Right cardiac atrium (tissue), 5 donors: ENCODE measurements at regions not wholly inside any gene's neighbourhood (a gene's known extent, or its start where the extent isn't known, plus 50 kb on each side); places are given as distances from the start of the nearest gene placed in this dataset.

Experiments
- ATAC-seq, 2 donors: fragments of 200-7000 bp; cut with Tn5 transposase; one replicate each; pipeline versions ENCODE4 v1.8.0 to v1.9.1; 2020; ENCODE audit warnings: moderate library complexity in 2 of 2, mild to moderate bottlenecking in 1 of 2
- DNase-seq, 3 donors: peaks; one replicate each; pipeline ENCODE4 v3.0.0-alpha.2; 2020
- H3K27ac ChIP-seq: one replicate; pipeline ENCODE4 v1.5.1; 2013; ENCODE audit warnings: mild to moderate bottlenecking, low read length, control low read depth, moderate library complexity
- H3K27me3 ChIP-seq: one replicate; pipeline ENCODE4 v1.6.1; 2013; ENCODE audit not compliant: control insufficient read depth, insufficient read depth
- H3K4me1 ChIP-seq: one replicate; pipeline ENCODE4 v1.6.1; 2013; ENCODE audit warnings: low read length; ENCODE audit not compliant: control insufficient read depth, insufficient read depth
- H3K4me3 ChIP-seq: one replicate; pipeline ENCODE4 v1.5.1; 2013; ENCODE audit warnings: low read length, control low read depth
- H3K9me3 ChIP-seq: one replicate; pipeline ENCODE4 v1.6.1; 2013; ENCODE audit warnings: low read length; ENCODE audit not compliant: control insufficient read depth
- WGBS: extraction: QIAGEN DNeasy Blood & Tissue Kit; methylation state at CpG from one replicate; pipeline ENCODE4 v1.1.7; 2013; 5-methylcytosine and 5-hydroxymethylcytosine counted together
- intact Hi-C, 4 donors: fragments of 100-400 bp; cut with DNase I; formaldehyde crosslinking; loops; one replicate each; pipeline versions ENCODE4 v1.11.0 to v1.14.0; 2022 to 2023
- donor health status: healthy with polysubstance abuse.
- donor health status: DM: no; HTN: yes; CAD: no.
- donor health status: DM: no; HTN: no; CAD: no.
- donor health status: DM: no; HTN: yes; CAD: no; lungs with severe emphysema.
- donor health status: DM: yes; HTN: yes; CAD: no.

DNA sequence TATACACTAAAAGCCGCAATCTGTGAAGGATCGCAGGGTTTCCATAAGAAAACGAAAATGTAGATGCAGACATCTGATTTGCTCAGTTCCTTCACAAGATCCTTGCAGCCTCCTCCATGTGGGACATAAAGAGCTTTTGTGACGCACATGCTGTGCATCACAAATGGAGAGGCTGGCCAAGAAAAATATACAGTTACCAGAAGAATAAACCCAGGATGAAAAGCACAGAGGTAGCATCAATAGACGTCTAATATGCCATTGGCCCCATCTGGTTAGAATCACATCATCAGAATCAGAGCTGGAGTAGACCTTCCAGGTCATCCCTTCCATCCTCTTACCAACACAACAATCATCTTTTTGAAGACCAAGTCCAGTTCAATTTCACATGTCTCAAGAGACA, 517.4 kb downstream of the RAB28 start:
- Histone ChIP-seq H3K4me3 (no peak overlapping the region), H3K27ac (no peak overlapping the region), H3K9me3 (no peaks in the 10 kb centered on the region), H3K27me3 (no peaks in the 10 kb centered on the region), H3K4me1 (no peaks in the 10 kb centered on the region)
- intact Hi-C loops = no loop called here
- ATAC-seq = no peak
- 63% methylated on average over 5 of the region's 5 CpGs for whole genome bisulfite sequencing
- no peak for DNase-seq

DNA sequence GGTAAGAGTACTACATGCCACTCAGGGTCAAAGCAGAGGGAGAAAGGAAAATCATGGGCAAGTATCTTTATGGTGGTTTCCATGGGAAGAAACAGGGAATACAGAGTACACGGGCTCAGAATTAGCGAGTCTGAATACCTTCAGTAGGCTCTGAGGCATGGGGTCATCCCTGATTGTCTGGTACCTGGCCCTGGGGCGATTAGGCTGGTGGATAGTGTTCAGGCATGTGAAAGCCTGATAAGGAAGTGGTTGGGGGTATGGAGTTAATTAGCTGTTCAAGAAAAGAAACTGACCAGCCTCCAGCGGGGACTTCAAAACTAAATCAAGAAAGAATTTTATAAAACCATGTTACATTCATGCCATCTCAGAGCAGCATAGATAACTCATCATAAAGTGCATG, 518.8 kb downstream of the RAB28 start:
- DNase-seq (no peak), ATAC-seq (no peak)
- Histone ChIP-seq H3K9me3 (no peaks in the 10 kb centered on the region), H3K4me3 (no peak overlapping the region), H3K27me3 (no peaks in the 10 kb centered on the region), H3K4me1 (no peaks in the 10 kb centered on the region), H3K27ac (no peak overlapping the region)
- 48% methylated on average over 4 of the region's 4 CpGs for WGBS
- intact Hi-C loops = no loop called here

DNA sequence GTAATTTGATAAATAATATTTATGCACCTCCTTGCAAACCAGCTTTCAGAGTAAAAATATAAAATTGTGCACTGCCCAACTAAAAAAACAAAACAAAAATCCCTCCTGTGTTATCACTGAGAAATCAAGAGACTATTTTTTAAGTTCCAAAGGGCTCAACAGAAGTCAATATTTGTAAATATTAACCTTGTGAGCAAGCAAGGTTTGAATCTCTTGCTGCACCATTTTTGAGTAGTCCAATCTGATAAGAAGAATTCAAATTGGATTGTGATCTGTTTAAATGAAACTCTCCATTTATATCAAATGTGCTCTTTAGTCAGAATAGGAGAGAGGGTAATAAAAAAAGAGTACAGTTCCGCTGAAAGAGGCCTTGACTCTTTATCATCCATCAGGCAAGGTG, 520.2 kb downstream of the RAB28 start:
- intact Hi-C loops = no loop called here
- ATAC-seq = no peak
- no peak for DNase-seq
- Histone ChIP-seq H3K4me1 (no peaks in the 10 kb centered on the region), H3K4me3 (no peak overlapping the region), H3K9me3 (no peaks in the 10 kb centered on the region), H3K27ac (no peak overlapping the region), H3K27me3 (no peaks in the 10 kb centered on the region)
- WGBS = 72% methylated on average over 1 of the region's 1 CpG

DNA sequence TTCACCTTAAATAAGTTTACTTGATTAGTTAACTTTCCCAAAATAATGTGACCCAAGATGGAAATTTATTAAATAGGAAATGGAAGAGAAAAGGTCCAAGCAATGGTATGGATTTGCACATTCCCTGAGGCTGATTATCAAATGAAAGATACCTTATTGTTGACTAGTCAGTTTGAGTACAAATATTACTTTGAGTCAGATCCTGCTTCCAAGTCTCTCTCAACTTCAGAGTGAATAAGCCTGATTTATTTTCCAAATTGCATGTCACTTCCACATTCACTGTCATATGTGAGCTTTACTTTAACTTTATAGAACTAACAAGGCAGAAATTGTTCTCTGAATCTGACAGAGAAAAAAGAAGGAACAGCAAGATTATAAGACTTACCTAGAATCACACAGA, 520.8 kb downstream of the RAB28 start:
- DNase-seq (no peak), ATAC-seq (no peak)
- Histone ChIP-seq H3K4me1 (no peaks in the 10 kb centered on the region), H3K9me3 (no peaks in the 10 kb centered on the region), H3K27ac (no peak overlapping the region), H3K4me3 (no peak overlapping the region), H3K27me3 (no peaks in the 10 kb centered on the region)
- intact Hi-C loops = no loop called here

DNA sequence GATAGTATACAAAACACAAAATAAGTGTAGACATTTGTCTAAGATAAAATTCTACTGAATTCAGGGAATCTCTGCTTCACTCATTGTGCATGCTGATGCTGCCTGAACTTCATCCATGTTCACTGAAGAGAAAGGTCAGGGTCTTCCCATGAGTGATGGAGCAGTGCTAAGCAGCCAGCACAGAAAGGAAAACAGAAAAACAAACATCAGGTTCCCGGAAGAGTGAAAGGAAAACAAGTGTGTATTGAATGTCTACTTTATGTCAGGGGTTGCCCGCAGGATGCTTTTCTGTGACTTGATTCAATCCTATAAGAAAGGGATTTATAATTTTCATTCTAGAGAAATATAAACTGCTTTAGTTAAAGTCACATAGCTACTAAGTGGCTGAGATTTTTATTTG, 522.4 kb downstream of the RAB28 start:
- DNase-seq = no peak
- Histone ChIP-seq H3K4me3 (no peak overlapping the region), H3K27me3 (no peaks in the 10 kb centered on the region), H3K9me3 (no peaks in the 10 kb centered on the region), H3K27ac (no peak overlapping the region), H3K4me1 (no peaks in the 10 kb centered on the region)
- intact Hi-C loops = no loop called here
- 72% methylated on average over 2 of the region's 2 CpGs for WGBS
- ATAC-seq = no peak

DNA sequence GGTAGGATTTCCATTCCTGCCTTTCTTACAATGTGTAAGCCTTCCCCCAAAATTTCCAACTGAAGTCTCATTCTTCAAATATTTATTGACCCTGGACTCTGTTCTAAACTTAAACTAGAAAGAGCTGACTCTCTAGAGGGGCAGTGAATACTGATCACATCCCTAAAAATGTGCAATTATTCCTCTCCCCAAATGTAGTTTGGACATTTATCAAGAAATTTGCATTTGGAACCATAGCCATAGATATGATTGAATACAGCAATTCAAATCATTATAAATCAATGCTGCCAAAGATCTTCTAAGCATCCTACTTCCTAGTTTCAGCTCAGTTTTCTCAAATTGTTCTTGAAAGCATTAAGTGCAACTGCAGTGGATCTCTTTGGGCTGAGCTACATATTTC, 525.7 kb downstream of the RAB28 start:
- H3K4me1 ChIP-seq = no peaks in the 10 kb centered on the region
- intact Hi-C loops = no loop called here
- ATAC-seq (no peak), DNase-seq (no peak)
- H3K27me3 ChIP-seq = no peaks in the 10 kb centered on the region
- no peak overlapping the region for H3K4me3 ChIP-seq
- no peak overlapping the region for H3K27ac ChIP-seq
- H3K9me3 ChIP-seq = no peaks in the 10 kb centered on the region

DNA sequence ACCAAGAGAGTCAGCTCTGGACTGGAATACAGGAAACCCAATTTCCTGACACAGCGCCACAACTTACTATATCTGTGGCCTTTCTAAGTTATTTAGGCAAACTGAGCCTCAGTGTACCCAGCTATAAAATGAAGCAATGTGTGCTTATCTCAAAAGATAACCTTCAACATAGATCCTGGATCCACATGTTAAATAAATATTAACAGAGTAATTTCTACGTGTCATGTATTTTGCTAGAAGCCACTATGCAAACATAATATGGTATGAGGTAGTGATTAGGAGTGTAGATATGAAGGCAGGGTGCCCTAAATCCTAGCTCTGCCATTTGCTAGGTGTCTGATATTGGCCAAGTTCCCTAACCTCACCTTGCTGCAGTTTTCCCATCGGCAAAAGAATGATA, 527.0 kb downstream of the RAB28 start:
- no peaks in the 10 kb centered on the region for H3K4me1 ChIP-seq
- ATAC-seq (no peak), DNase-seq (no peak)
- no peak overlapping the region for H3K4me3 ChIP-seq
- no peak overlapping the region for H3K27ac ChIP-seq
- H3K9me3 ChIP-seq = no peaks in the 10 kb centered on the region
- no peaks in the 10 kb centered on the region for H3K27me3 ChIP-seq
- intact Hi-C loops = no loop called here
- 83% methylated on average over 3 of the region's 3 CpGs for WGBS

DNA sequence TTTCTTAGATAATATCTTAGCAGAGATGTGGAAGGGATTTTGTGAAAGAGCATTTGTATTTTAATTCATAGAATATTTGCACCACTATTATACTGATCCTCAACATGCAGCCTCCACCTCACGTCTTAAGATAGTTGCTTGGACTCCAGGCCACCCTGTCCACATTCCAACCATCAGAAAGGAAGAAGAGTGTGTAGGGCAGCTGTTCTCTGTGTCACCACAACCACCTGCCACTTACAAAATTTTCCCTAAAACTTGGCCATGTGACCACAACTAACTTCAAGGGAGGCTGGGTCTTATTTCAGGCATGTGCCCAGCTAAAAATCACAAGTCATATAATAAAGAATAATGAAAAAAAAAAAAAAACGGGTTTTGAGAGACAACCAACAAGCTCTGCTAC, 528.1 kb downstream of the RAB28 start:
- Histone ChIP-seq H3K4me3 (no peak overlapping the region), H3K4me1 (no peaks in the 10 kb centered on the region), H3K9me3 (no peaks in the 10 kb centered on the region), H3K27ac (no peak overlapping the region), H3K27me3 (no peaks in the 10 kb centered on the region)
- DNase-seq = no peak
- 70% methylated on average over 2 of the region's 2 CpGs for WGBS
- intact Hi-C loops = no loop called here
- ATAC-seq = no peak

DNA sequence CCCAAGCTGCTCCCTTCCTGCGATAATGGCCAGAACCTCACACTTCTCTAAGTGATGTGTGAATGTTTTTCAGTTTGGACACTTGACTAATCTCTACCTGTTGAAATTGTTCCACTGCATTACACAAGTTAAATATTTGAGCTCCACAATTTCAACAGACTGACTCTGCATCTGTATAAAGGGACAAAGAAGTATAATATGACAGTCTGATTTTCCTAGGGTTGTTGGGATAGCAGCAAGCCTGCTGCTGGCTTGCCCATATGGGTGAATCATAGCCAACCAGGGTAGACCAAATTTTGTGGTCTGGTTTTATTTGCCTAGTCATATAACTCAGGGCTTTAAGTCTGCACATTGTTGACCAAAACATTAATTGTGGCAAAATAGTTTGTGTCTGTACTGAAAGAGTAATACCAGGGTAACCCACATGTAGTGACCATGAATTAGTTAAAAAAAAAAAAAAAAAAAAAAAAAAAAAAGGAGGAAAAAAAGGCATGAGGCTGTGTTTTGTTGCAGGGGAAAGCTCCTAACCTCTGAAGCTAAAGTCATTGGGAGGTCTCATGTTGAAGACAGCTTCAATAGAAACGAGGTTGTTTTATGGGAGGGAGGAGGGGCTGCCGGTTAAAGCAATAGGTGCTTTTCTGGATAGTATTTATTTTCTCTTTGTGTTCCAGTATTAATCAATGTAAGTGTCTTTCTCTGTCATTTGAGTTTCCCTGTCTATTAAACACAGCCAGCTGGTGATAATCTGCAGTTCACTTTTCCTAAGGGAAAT, 534.2 kb downstream of the RAB28 start:
- H3K27ac ChIP-seq = no peak overlapping the region
- intact Hi-C loops = no loop called here
- WGBS = 62% methylated on average over 3 of the region's 3 CpGs
- H3K27me3 ChIP-seq = no peaks in the 10 kb centered on the region
- no peaks in the 10 kb centered on the region for H3K9me3 ChIP-seq
- no peak for ATAC-seq
- no peaks in the 10 kb centered on the region for H3K4me1 ChIP-seq
- no peak overlapping the region for H3K4me3 ChIP-seq
- no peak for DNase-seq

DNA sequence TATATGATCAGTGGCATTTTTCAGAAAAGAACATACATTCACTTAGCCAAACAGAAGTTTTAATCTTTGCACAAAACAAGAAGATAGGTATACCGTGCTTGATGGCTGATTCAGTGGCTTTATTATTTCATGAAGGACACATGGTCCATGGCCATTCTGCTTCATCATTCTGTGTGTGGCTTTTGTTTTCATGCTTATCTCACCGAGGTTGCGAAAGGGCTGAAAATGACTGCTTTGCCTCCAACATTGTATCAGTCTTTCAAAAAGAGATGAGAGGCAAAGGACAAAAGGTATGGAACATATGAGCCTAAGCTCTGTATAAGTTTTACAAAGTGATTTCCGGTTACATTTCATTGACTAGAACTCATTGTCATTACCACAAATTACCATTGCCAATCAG, 541.1 kb downstream of the RAB28 start:
- intact Hi-C loops = no loop called here
- H3K9me3 ChIP-seq = no peaks in the 10 kb centered on the region
- no peaks in the 10 kb centered on the region for H3K27me3 ChIP-seq
- H3K4me3 ChIP-seq = no peak overlapping the region
- no peak for DNase-seq
- H3K27ac ChIP-seq = no peak overlapping the region
- no peak for ATAC-seq
- H3K4me1 ChIP-seq = no peaks in the 10 kb centered on the region
- WGBS = 91% methylated on average over 4 of the region's 4 CpGs

DNA sequence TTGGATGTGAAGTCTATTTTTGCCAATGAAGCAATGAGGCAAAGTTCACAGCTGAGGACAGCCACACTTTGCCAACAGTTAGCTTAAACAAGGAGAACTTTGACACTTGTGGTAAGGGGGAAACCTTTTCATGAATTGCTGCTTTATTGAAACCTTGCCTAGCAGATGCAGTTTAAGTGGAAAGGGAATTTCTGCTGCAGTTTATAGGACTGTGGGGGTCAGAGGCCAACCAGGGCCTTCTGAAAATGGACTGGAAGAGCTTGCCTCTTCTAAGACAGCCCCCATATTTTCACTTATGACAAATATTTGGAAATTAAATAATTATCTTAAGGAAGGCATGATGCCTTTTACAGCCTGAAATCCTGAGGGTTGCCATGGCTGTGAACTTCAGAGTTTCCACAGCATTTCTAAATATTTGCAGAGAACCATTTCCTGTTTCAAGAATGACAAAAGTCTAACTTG, 550.3 kb downstream of the RAB28 start:
- ATAC-seq (no peak), DNase-seq (no peak)
- no peak overlapping the region for H3K27ac ChIP-seq
- H3K27me3 ChIP-seq = no peaks in the 10 kb centered on the region
- H3K4me3 ChIP-seq = no peak overlapping the region
- no peaks in the 10 kb centered on the region for H3K4me1 ChIP-seq
- no peaks in the 10 kb centered on the region for H3K9me3 ChIP-seq
- intact Hi-C loops = no loop called here

DNA sequence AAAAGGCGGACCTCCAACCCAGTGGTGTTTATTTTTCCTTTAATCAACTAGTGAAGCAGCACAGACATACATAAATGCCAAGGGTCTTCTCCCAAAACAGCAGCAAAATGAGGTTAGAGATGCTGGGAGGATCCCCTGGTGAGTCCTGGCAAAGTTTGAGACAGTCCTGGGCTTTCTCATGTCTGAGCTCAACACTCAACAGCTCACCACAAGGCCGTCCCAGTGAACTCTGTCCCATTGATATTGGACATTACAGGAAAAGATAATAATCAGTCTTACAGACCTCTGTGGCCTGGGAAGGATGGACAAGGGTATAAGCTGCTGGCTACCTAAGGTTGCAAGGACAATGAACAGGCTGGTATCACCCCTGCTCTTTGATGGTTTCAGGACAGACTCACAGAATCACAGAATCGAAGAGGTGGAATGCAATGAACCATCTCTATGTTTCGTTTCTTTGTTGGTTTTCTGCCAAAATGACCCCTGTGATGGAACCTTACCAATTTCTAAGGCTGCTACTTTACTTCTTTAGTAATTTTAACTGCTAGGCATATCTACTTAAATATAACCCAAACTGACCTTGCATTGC, 551.8 kb downstream of the RAB28 start:
- Histone ChIP-seq H3K9me3 (no peaks in the 10 kb centered on the region), H3K4me1 (no peaks in the 10 kb centered on the region), H3K27me3 (no peaks in the 10 kb centered on the region), H3K27ac (no peak overlapping the region), H3K4me3 (no peak overlapping the region)
- ATAC-seq = no peak
- 56% methylated on average over 4 of the region's 4 CpGs for WGBS
- DNase-seq = no peak
- intact Hi-C loops = no loop called here
